SH-SY5Y (cell line): ENCODE measurements at regions not wholly inside any gene's neighbourhood (a gene's known extent, or its start where the extent isn't known, plus 50 kb on each side); places are given as distances from the start of the nearest gene placed in this dataset.

Experiments
- GATA2 ChIP-seq: IDR thresholded peaks from 2 replicates; pipeline ENCODE4 v1.6.1; 2011; ENCODE audit warnings: mild to moderate bottlenecking, low read depth, low read length
- GATA3 ChIP-seq: IDR thresholded peaks from 2 replicates; pipeline ENCODE4 v1.6.1; 2011; ENCODE audit warnings: low read depth, mild to moderate bottlenecking, low read length, moderate library complexity

DNA sequence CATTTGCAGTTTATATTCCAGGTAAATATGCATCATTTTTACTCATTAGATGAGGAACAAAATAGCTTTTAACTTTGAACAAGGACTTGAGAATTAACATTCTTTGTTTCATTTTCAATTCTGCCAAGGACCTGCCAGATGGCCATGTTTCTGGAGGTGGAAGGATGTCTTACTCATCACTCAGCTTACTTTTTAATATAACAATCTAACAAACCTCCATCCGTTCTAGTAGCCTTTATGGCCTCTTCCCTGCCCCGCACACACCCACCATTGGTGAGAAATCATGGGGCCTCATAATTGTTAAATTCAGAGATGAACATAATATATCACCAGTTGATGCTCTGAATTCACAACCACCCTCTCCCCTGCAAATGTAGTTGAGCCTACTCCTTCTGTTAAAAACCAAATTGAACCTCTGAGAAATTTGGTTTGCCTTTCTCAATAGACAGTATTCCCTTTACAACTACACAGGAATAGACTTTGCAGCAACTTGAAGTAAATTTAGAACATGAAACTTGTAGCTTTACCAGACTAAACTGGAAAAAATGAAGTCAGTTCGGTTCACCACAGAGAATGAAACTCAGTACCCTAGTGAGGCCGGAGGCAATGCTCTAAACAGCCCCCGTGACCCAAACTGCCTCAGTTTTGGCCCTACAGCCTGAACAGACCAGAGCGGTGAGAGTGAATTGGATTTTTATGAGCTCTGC, 50.1 kb upstream of the ACSL4 start:
- TF ChIP-seq GATA3 = no peak
- TF ChIP-seq GATA2 = no peak

DNA sequence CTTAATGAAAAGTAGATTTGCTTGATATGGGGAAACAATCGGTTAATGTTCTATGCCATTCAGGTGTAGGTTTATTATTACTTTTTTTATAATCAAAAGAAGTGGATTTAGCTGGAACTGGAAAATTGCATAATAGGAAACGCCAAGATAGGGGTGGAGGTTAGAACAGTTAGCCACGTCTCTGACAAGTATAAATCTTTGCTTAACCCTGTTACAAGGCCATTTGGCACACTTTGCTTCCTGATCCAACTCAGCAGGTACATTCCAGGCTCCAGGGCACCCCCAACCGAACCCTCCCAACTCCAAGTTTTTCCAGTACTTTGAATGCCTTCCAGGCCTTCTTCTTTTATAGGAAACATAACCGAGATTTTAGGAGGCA, 50.6 kb upstream of the ACSL4 start:
- no peak for TF ChIP-seq GATA2
- no peak for TF ChIP-seq GATA3

DNA sequence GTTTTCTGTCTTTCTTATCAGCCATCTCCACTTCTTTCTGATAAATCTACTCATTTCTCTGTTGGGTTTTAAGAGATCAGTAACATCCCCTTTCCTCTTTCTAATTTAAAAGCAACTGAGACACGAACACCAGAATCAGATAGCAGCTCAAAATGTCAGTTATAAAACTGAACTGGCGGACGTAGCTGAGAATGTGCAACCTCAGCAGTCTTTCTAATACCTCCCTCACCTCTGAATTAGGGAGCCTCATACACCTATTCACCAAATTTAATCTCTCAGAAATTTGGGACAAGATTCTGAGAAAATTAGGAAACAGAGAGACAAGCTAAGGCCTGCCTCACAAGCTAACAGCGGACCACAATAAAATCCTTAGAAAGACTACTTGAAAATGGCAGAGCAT, 52.0 kb upstream of the ACSL4 start:
- TF ChIP-seq GATA2 (no peak), GATA3 (no peak)

DNA sequence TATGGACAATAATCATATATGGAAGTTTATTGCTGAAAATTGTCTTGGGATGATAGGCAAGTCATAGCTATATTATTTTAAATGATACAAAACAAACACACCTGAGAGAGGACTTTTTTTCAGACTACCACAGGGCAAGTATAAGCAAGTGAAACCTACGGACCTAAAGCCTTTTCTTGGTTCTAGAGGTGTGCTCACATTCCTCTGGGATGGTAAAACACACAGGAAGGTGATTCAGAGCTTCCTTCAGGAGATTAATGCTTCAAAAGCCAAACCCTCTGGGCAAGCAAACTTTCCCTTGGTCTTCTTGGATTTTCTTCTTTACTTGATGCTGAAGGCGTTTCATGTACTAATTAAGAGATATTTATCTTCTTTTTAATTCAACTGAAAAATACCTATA, 60.1 kb upstream of the ACSL4 start:
- TF ChIP-seq GATA3 = no peak
- no peak for TF ChIP-seq GATA2

DNA sequence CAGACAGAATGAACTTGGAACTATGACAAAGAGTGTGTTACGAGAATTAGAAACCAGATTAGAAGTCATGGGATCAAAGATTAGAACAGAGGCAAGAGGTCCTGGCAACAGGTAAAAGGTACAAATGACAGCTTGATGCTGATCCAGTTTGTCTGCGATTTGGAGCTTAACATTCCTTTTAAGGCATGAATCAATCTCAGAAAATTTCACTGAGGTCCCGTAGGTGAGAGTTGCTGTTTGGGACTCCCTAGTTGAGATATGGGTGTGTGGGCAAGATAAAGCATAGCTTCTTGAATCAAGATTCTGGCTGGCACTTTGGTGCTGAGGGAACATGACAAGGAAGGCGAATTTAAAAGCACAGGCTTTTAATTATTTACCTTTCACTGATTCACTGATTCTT, 62.6 kb upstream of the ACSL4 start:
- TF ChIP-seq GATA2 (no peak), GATA3 (no peak)

DNA sequence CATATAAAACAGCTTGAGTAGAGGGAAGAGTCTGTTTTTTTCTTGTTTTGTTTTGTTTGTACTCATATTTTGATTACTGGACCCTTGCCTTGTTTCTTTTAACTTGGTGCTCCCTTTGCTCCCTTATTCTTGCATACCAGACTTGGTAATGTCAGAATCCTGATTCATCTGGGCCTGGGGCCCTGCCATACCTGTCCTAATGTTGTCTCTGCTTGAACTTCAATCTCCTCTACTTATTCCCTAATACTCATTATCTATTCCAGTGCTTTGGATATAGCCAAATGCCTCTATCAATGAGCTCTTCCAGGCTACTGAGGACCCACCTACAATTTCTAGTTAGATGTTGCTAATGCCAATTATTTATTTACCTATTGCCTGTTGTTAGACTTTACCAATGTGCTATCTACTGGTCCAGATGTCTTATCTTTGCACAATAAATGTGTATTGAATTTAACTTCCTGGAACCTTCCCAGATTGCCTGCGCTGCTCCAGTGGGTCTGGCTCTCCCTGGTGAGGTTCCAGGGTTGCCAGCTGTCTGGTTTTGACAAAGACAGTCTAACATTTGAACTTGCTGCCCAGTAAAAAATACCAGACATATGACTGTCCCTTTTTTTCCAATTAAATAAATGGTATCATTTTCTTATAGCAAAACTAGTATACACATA, 64.4 kb upstream of the ACSL4 start:
- TF ChIP-seq GATA3 (peak; percentile 45; the same call in 1 of the 2 replicates), GATA2 (peak; percentile 61)

DNA sequence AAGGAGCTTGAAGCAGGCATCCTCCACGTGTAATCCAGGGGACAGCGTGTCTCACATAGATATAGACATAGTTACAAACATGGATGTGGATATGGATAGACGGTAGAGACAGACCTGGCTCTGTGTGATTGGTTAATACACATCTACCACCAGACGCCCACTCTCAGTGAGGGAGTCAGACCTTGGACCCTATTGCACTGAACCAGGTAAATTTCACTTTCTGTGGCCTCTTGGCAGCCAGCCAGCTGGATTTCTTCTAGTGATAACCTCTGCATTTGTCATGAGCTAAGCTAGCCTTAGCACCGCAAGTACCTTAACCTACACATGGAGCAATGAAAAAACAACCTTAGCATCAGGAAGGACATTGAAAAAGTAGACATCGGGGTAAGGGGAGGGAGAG, 79.2 kb upstream of the ACSL4 start:
- no peak for TF ChIP-seq GATA3

DNA sequence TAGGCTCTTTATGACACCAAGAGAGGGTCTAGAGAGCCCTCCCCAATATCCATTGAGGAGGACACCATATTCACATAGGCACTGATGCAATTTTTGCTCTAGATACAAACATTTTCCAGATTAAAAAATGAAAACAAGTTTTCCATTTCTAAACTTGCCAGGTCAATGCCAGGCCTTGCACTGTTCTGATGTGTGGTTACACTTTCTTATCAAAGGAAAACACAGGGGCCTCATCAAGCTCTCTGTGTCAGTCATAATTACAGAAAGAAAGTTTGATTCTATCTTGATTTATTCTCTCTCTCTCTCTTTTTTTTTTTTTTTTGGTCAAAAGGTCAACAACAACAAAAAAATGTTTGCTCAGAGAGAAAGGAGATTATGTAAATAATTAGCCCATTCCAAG, 80.2 kb upstream of the ACSL4 start:
- TF ChIP-seq GATA2 (no peak), GATA3 (no peak)

DNA sequence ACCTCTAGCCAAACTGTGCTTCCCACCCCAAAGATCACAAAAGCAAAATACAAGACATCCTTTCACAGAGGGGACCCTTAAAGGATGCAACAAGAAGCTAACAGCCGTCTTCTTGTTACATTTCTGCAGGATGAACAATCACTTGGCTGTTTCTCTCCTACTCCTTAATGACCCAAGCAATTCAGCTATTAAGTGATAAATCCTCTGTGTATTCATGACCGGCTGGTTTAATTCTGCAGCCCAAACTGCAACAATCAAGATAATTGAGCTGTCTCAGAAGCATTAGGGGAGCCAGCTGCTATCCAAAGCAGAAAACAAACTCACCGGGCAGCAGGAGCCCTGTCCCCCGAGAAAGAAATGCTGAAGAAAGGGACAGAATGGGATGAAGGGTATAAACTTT, 85.9 kb upstream of the ACSL4 start:
- TF ChIP-seq GATA2 (no peak), GATA3 (no peak)

DNA sequence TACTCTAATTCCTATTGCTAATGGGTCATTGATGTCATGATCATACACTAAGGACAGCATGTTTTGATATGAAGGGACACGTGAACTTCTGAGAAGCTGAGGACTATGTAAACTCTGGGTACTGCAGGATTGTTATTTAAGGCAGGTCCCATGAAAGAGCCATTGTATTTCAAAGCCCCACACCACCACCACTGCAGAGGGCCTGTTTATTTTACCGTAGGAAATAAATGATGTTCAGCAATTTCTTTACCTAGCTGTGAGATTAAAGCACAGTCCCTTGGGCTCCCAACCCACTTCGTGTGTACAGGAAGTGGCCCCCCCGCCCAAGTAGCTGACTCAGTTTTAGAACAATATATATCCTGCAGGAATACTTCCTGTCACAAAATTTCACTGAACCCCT, 89.8 kb upstream of the ACSL4 start:
- no peak for TF ChIP-seq GATA2

DNA sequence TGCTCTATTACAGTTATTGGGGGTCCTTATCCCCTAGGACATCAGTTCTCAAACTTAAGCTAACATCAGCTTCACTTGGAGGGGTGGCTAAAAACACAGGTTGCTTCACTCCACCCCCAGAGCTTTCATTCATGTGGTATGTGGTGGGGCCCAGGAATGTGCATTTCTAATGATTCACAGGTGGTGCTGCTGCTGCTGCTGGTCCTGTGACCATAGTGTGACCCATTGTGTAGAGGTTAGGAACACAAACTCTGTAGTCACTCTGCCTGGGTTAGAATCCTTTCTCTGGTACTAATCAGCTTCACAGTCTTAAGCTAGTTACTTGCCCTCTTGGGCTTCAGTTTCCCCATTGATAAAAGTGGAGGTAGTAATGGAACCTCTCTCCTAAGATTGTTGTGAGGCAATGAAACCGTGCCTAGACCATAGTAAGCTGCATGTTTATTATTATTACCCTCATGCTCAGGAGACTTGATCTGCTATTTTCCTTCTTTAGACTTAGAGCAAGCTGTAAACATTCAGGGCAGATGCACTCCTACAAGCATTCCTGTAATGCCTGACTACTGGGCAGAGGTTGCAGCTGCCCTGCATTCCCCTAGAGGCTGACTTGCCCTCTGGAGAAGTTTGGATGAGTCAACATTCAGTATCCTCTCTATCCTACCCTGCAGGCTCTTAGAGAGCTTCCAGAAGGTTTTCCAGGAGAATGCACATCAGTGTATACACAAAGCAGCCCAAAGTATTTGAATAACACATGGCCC, 94.1 kb upstream of the ACSL4 start:
- TF ChIP-seq GATA3 (no peak), GATA2 (no peak)

DNA sequence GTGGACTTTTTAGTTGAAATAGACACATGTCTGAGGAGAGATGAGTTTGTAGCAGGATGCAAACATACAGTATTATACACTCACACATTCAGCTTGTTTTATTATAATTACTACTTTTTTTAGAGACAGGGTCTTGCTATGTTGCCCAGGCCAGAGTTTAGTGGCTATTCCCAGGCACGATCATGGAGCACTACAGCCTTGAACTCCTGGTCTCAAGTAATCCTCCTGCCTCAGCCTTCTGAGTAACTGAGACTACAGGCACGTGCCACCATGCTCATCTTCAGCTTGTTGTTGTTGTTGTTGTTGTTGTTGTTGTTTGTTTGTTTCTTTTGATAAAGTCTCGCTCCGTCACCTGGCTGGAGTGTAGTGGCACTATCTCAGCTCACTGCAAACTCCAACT, 94.7 kb upstream of the ACSL4 start:
- no peak for TF ChIP-seq GATA3

DNA sequence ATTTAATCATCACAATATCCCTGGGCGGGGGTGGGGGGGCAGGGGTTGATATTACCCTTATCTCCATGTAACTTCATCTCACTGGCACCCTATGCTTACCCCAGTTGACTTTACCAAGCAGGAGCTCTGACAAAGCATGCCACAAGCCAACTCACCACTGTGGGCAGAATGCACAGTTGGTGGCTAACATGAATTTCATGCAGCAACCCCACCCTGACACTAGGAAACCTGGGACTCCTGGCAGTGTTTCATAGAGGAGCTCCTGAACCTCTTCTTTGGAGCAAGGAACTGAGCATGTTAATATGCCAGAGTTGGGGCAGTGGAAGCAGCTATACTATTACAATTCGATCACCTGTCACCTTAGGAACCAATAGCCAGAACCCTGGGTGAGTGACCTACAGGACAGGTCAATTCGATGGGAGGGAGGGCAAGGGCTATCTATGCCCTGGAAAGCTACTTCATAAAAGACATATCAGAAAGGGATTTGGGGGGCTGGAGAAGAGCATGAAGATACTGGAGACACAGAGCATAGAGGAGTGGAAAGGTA, 97.2 kb upstream of the ACSL4 start:
- TF ChIP-seq GATA2 (no peak), GATA3 (no peak)

DNA sequence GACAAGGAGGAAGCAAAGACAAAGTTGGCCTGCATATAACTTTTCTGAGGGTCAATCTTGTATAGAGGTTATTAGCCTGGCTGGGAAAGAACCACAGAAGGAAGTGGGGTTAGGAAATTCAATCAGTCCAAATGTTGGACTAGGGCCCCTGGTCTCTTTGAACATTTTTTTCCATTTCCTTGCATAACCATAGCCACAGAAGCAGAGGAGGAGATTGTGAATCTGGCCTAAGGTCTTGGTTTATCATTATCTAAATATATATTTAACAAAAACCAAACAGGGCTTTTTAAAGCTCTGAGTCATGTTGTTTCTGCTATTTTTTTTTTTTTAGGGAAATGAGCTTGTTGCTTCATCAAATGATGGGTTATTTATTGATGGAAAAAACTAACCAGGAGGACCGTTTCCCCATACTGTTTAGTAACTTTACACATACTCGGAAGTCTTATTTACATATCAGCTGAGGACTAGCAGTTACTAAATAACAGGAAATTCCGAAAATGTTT, 97.7 kb upstream of the ACSL4 start:
- TF ChIP-seq GATA2 (no peak), GATA3 (no peak)
